ENCODE measurements at regions not wholly inside any gene's neighbourhood (a gene's known extent, or its start where the extent isn't known, plus 50 kb on each side); places are given as distances from the start of the nearest gene placed in this dataset.
"Not testable (repeated sequence)": the region's sequence is repeated elsewhere in the genome, so short reads cannot be mapped to it uniquely, and the experiment has no call there.

DNA sequence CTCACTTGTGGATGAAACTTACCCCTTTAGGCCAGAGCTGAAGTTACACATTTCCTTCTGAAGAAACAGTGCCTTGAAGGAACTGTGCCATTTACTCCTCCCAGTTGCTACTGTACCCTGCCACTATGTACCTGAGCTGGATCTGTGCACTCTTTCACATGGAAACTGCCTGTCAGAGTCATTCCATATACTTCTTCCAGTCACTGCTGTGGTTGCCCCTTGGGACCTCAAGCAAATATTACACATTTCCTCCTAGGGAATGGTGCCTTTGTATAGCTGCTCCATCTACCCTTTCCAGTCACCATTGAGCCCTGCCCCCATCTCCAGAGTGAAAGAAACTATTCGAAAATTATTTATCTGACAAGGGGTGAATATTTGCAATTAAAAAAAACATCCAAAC, 1328.3 kb downstream of the TECRL start:
- ChIA-PET CTCF (interaction anchor here (0.6 to 0.7 kb wide), 2 partner anchors 154 to 1169 kb away, joined by 3 to 10 read pairs; no protein-coding TSS in a partner anchor), POLR2A (interaction anchor here in 1 of 2 donors (0.6 kb wide), 1 partner anchor 13 kb away, joined by 3 read pairs; no protein-coding TSS in a partner anchor)
- Mint-ChIP-seq H3K27ac (no peak overlapping the region), H3K27me3 (no peaks in the 10 kb centered on the region), H3K4me1 (no peaks in the 10 kb centered on the region), H3K4me3 (no peak overlapping the region), H3K9me3 (peaks cover 16 to 23% (median 18%) of the 10 kb centered on the region in 3 donors), H3K36me3 (no peaks in the 10 kb centered on the region)
- no peaks in the 10 kb centered on the region for H3K4me1 ChIP-seq (ENCODE audit: control insufficient read depth in 1 of 2, extremely low read depth in 1 of 2, insufficient read depth in 2 of 2, low read length in 2 of 2)
- H3K9me3 ChIP-seq, result no peaks in the 10 kb centered on the region
- ATAC-seq (replicated peaks in 1 of 4), result no peak
- no peak overlapping the region for H3K4me3 ChIP-seq (ENCODE audit: control insufficient read depth in 1 of 2, extremely low read depth in 1 of 2, low read length in 1 of 2)
- no peak overlapping the region for H3K27ac ChIP-seq (ENCODE audit: low read length)
- no CpG with 5 or more reads among the region's 1 CpG for WGBS (ENCODE audit: insufficient coverage)
- DNase-seq, result no peak
- H3K36me3 ChIP-seq (ENCODE audit: control insufficient read depth in 2 of 2, extremely low read depth in 1 of 2, insufficient read depth in 1 of 2, low read length in 1 of 2), result no peaks in the 10 kb centered on the region
- no peaks in the 10 kb centered on the region for H3K27me3 ChIP-seq (replicated peaks in 1 of 2; ENCODE audit: control insufficient read depth in 2 of 2, extremely low read depth in 1 of 2, insufficient read depth in 2 of 2, low read length in 1 of 2)

DNA sequence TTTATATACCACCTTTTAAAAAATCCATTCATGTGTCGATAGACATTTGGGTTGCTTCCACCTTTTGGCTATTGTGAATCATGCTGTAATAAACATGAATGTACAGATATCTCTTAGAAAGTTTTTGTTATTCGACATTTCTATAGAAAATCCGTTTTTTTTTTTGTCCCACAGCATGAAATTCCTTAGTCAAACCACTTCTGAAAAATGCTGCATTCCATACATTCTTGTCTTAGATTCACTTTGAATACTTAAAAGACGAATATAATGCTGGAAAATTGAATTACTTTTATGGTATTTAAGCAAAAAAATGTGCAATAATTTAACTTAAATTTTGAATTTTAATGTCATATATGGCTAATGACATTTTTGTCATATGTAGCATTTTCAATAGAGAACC, 1345.5 kb downstream of the TECRL start:
- Mint-ChIP-seq H3K27me3 (no peaks in the 10 kb centered on the region), H3K4me3 (no peak overlapping the region), H3K4me1 (no peaks in the 10 kb centered on the region), H3K36me3 (no peaks in the 10 kb centered on the region), H3K9me3 (peaks cover 16 to 23% (median 19%) of the 10 kb centered on the region in 3 donors), H3K27ac (no peak overlapping the region)
- ATAC-seq (replicated peaks in 1 of 4) (no peak), DNase-seq (no peak)
- Histone ChIP-seq H3K4me3 (ENCODE audit: control insufficient read depth in 1 of 2, extremely low read depth in 1 of 2, low read length in 1 of 2) (no peak overlapping the region), H3K27me3 (replicated peaks in 1 of 2; ENCODE audit: control insufficient read depth in 2 of 2, extremely low read depth in 1 of 2, insufficient read depth in 2 of 2, low read length in 1 of 2) (no peaks in the 10 kb centered on the region), H3K9me3 (peaks cover 1% of the 10 kb centered on the region), H3K4me1 (ENCODE audit: control insufficient read depth in 1 of 2, extremely low read depth in 1 of 2, insufficient read depth in 2 of 2, low read length in 2 of 2) (no peaks in the 10 kb centered on the region), H3K27ac (ENCODE audit: low read length) (no peak overlapping the region), H3K36me3 (ENCODE audit: control insufficient read depth in 2 of 2, extremely low read depth in 1 of 2, insufficient read depth in 1 of 2, low read length in 1 of 2) (no peaks in the 10 kb centered on the region)
- CTCF ChIA-PET, result no interaction called here
- whole genome bisulfite sequencing (ENCODE audit: insufficient coverage), result no CpG with 5 or more reads among the region's 4 CpGs
- POLR2A ChIA-PET, result no interaction called here

DNA sequence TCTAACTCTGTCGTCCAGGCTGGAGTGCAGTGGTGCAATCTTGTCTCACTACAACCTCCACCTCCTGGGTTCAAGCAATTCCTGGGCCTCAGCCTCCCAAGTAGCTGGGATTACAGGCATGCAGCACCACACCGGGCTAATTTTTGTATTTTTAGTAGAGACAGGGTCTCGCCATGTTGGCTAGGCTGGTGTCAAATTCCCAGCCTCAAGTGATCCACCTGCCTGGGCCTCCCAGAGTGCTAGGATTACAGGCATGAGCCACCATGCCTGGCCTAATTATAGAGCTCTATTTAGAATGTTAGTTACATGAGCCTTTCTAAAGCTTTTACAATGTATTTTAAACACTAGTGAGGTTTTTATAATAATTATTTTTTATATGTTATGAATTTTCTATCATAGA, 1346.4 kb downstream of the TECRL start:
- H3K9me3 ChIP-seq; POLR2A ChIA-PET; H3K27ac ChIP-seq (ENCODE audit: low read length); H3K36me3 ChIP-seq (ENCODE audit: control insufficient read depth in 2 of 2, extremely low read depth in 1 of 2, insufficient read depth in 1 of 2, low read length in 1 of 2); H3K4me1 Mint-ChIP-seq; H3K4me1 ChIP-seq (ENCODE audit: control insufficient read depth in 1 of 2, extremely low read depth in 1 of 2, insufficient read depth in 2 of 2, low read length in 2 of 2); H3K36me3 Mint-ChIP-seq; H3K27me3 ChIP-seq (replicated peaks in 1 of 2; ENCODE audit: control insufficient read depth in 2 of 2, extremely low read depth in 1 of 2, insufficient read depth in 2 of 2, low read length in 1 of 2); CTCF ChIA-PET; H3K4me3 Mint-ChIP-seq; H3K27me3 Mint-ChIP-seq; DNase-seq; H3K4me3 ChIP-seq (ENCODE audit: control insufficient read depth in 1 of 2, extremely low read depth in 1 of 2, low read length in 1 of 2); H3K27ac Mint-ChIP-seq; ATAC-seq (replicated peaks in 1 of 4): not testable (repeated sequence)
- H3K9me3 Mint-ChIP-seq, result peaks cover 15 to 26% (median 21%) of the 10 kb centered on the region in 3 donors
- no CpG with 5 or more reads among the region's 3 CpGs for WGBS (ENCODE audit: insufficient coverage)

DNA sequence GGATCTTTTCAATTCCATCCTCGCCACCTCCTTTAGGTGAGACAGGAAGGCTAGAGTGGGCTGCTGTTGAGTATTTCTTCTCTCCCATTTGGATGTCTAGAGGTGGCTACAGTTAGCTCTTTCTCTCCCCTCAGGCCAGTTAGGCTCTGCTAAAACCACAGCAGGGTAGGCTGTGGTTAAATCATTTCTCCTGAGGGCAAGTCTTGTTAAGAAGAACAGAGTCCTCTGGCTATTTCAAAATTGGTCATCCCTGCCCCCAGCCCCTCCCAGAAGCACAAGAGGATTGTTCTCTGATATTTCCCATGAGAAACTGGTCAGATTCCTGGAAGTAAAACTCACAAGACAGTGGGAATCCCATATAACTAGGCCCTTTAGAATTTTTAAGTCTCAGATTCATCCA, 1359.5 kb downstream of the TECRL start:
- no peaks in the 10 kb centered on the region for H3K36me3 Mint-ChIP-seq
- H3K4me1 Mint-ChIP-seq, result no peaks in the 10 kb centered on the region
- ATAC-seq (replicated peaks in 1 of 4) (no peak), DNase-seq (no peak)
- ChIA-PET POLR2A (no interaction called here), CTCF (no interaction called here)
- no peak overlapping the region for H3K27ac Mint-ChIP-seq
- H3K9me3 Mint-ChIP-seq, result peaks cover 13 to 30% (median 14%) of the 10 kb centered on the region in 3 donors
- no peaks in the 10 kb centered on the region for H3K27me3 Mint-ChIP-seq
- H3K9me3 ChIP-seq, result peaks cover 4% of the 10 kb centered on the region
- no peaks in the 10 kb centered on the region for H3K36me3 ChIP-seq (ENCODE audit: control insufficient read depth in 2 of 2, extremely low read depth in 1 of 2, insufficient read depth in 1 of 2, low read length in 1 of 2)
- no CpG with 5 or more reads among the region's 1 CpG for whole genome bisulfite sequencing (ENCODE audit: insufficient coverage)
- no peaks in the 10 kb centered on the region for H3K27me3 ChIP-seq (replicated peaks in 1 of 2; ENCODE audit: control insufficient read depth in 2 of 2, extremely low read depth in 1 of 2, insufficient read depth in 2 of 2, low read length in 1 of 2)
- no peak overlapping the region for H3K4me3 ChIP-seq (ENCODE audit: control insufficient read depth in 1 of 2, extremely low read depth in 1 of 2, low read length in 1 of 2)
- no peak overlapping the region for H3K4me3 Mint-ChIP-seq
- no peak overlapping the region for H3K27ac ChIP-seq (ENCODE audit: low read length)
- H3K4me1 ChIP-seq (ENCODE audit: control insufficient read depth in 1 of 2, extremely low read depth in 1 of 2, insufficient read depth in 2 of 2, low read length in 2 of 2), result no peaks in the 10 kb centered on the region

DNA sequence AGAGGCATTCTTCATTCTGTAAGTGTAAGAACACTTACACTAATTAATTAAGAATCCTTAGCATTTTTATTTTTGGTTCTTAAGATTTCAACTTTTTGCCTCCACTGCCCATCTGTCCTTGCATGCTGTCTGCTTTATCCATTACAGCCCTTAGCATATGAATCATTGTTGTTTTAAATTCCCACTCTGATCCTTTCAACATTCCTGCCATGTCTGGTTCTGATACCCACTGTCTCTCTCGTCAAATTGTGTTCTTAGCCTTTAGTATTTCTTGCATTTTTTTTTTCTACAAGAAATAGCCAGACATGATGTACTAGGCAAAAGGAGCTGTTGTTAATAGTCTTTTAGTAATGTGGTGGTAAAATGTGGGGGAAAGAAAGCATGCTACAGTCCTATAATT, 1360.0 kb downstream of the TECRL start:
- Histone ChIP-seq H3K36me3 (ENCODE audit: control insufficient read depth in 2 of 2, extremely low read depth in 1 of 2, insufficient read depth in 1 of 2, low read length in 1 of 2) (no peaks in the 10 kb centered on the region), H3K27ac (ENCODE audit: low read length) (no peak overlapping the region), H3K4me1 (ENCODE audit: control insufficient read depth in 1 of 2, extremely low read depth in 1 of 2, insufficient read depth in 2 of 2, low read length in 2 of 2) (no peaks in the 10 kb centered on the region), H3K4me3 (ENCODE audit: control insufficient read depth in 1 of 2, extremely low read depth in 1 of 2, low read length in 1 of 2) (no peak overlapping the region), H3K27me3 (replicated peaks in 1 of 2; ENCODE audit: control insufficient read depth in 2 of 2, extremely low read depth in 1 of 2, insufficient read depth in 2 of 2, low read length in 1 of 2) (no peaks in the 10 kb centered on the region), H3K9me3 (peaks cover 4% of the 10 kb centered on the region)
- Mint-ChIP-seq H3K36me3 (no peaks in the 10 kb centered on the region), H3K4me1 (no peaks in the 10 kb centered on the region), H3K4me3 (no peak overlapping the region), H3K27me3 (no peaks in the 10 kb centered on the region), H3K27ac (no peak overlapping the region), H3K9me3 (peaks cover 13 to 30% (median 14%) of the 10 kb centered on the region in 3 donors)
- POLR2A ChIA-PET, result no interaction called here
- WGBS (ENCODE audit: insufficient coverage), result no CpG with 5 or more reads among the region's 1 CpG
- DNase-seq (no peak), ATAC-seq (replicated peaks in 1 of 4) (no peak)
- CTCF ChIA-PET, result interaction anchor here in 1 of 2 donors (0.7 kb wide), 1 partner anchor 93 kb away, joined by 5 read pairs; no protein-coding TSS in a partner anchor

DNA sequence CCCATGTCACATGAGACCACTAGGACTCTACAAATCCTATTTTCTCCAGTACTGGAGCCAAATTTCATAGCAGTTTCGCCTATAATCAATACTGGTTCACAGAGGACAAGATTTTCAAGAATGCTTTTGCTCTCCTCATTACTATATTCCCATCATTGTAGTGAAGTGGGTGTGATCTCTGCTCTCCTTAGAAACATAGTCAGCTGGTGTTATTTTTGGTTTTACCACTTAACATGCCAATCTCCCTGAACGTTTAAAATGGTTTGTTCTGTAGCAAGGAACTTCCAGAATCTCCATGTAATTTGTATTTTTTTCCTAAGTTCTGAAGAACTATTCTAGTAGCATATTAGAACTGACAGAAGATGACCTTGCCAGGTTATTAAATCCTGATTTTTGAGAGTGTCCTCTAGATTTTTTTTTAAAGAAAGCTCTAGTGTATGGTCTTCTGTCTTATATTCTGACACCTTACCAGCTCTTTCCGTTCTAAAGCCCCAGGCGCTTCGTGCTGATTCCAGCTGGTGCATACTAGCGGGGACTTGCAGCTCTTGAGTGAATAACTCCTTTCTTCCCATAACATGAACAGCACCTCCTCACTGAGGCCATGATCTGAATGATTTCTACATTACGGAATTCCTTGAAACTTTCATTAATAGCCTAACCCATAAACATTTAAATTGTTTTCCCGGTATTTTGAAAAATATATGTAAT, 1372.9 kb downstream of the TECRL start:
- Mint-ChIP-seq H3K36me3 (no peaks in the 10 kb centered on the region), H3K9me3 (peaks cover 6 to 20% (median 13%) of the 10 kb centered on the region in 3 donors), H3K27ac (no peak overlapping the region), H3K4me1 (no peaks in the 10 kb centered on the region), H3K4me3 (no peak overlapping the region), H3K27me3 (no peaks in the 10 kb centered on the region)
- ChIA-PET POLR2A (no interaction called here), CTCF (no interaction called here)
- ATAC-seq (replicated peaks in 1 of 4) (no peak), DNase-seq (no peak)
- Histone ChIP-seq H3K36me3 (ENCODE audit: control insufficient read depth in 2 of 2, extremely low read depth in 1 of 2, insufficient read depth in 1 of 2, low read length in 1 of 2) (no peaks in the 10 kb centered on the region), H3K9me3 (no peaks in the 10 kb centered on the region), H3K4me3 (ENCODE audit: control insufficient read depth in 1 of 2, extremely low read depth in 1 of 2, low read length in 1 of 2) (no peak overlapping the region), H3K4me1 (ENCODE audit: control insufficient read depth in 1 of 2, extremely low read depth in 1 of 2, insufficient read depth in 2 of 2, low read length in 2 of 2) (no peaks in the 10 kb centered on the region), H3K27ac (ENCODE audit: low read length) (no peak overlapping the region), H3K27me3 (replicated peaks in 1 of 2; ENCODE audit: control insufficient read depth in 2 of 2, extremely low read depth in 1 of 2, insufficient read depth in 2 of 2, low read length in 1 of 2) (no peaks in the 10 kb centered on the region)
- WGBS (ENCODE audit: insufficient coverage), result 83% methylated on average over 3 of the region's 8 CpGs

DNA sequence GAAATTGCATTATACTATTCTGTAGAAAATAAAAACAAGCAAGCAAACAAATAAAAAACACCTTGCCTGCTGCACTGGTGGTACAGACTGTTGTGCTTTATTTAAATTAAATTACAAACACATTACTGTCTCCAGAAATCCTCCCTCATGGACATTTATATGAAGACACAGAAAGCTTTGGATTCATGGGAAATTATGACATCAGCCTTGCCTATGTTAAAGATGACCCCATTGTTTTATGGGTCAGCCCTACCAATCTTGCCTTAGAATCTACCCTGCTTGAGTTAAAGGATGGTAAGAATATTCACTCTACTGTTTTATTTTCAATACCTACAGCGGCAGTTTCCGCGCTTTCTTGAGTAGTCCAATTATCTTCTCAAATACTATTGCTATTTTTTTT, 1379.9 kb downstream of the TECRL start:
- Histone ChIP-seq H3K27ac (ENCODE audit: low read length) (no peak overlapping the region), H3K4me3 (ENCODE audit: control insufficient read depth in 1 of 2, extremely low read depth in 1 of 2, low read length in 1 of 2) (no peak overlapping the region), H3K9me3 (peaks cover under 1% of the 10 kb centered on the region), H3K4me1 (ENCODE audit: control insufficient read depth in 1 of 2, extremely low read depth in 1 of 2, insufficient read depth in 2 of 2, low read length in 2 of 2) (no peaks in the 10 kb centered on the region), H3K27me3 (replicated peaks in 1 of 2; ENCODE audit: control insufficient read depth in 2 of 2, extremely low read depth in 1 of 2, insufficient read depth in 2 of 2, low read length in 1 of 2) (no peaks in the 10 kb centered on the region), H3K36me3 (ENCODE audit: control insufficient read depth in 2 of 2, extremely low read depth in 1 of 2, insufficient read depth in 1 of 2, low read length in 1 of 2) (no peaks in the 10 kb centered on the region)
- no CpG with 5 or more reads among the region's 3 CpGs for WGBS (ENCODE audit: insufficient coverage)
- ChIA-PET POLR2A (no interaction called here), CTCF (no interaction called here)
- Mint-ChIP-seq H3K4me1 (no peaks in the 10 kb centered on the region), H3K36me3 (no peaks in the 10 kb centered on the region), H3K27ac (no peak overlapping the region), H3K27me3 (no peaks in the 10 kb centered on the region), H3K4me3 (no peak overlapping the region), H3K9me3 (peaks cover 3 to 11% (median 4%) of the 10 kb centered on the region in 3 donors)
- DNase-seq, result no peak
- no peak for ATAC-seq (replicated peaks in 1 of 4)
